ENCODE measurements at regions not wholly inside any gene's neighbourhood (a gene's known extent, or its start where the extent isn't known, plus 50 kb on each side); places are given as distances from the start of the nearest gene placed in this dataset.

DNA sequence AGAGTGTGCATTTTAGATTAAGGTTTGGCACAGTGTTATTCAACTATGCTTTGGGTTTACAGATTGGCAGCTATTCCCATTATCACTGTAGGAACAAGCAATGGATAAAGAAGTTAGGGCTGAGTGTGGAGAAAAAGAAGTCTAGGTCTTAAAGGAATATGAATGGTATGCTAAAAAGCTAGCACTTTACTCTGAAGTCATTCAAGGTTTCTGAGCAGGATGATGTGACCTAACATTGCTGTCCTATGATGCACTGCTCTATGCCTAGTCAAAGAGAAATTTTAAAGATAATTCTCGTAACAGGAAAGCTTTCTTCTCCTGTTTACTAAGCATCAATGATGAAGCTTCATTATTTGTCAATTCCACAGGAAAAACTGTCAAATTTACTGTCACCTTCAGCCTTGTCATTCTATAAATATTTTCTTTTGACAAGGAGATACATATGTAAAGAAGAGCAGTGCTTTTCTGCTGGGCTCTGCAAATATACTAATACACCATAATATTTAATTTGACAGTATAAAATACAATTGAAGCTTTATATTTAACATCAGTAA lies 476.1 kb upstream of the PTPRD start:
- TF ChIP-seq SIN3A (IDR thresholded peaks at IDR 0.05; ENCODE audit: borderline replicate concordance, insufficient read depth, low read length): no peak
- TF ChIP-seq FOXP2 (optimal IDR thresholded peaks at IDR 0.05; ENCODE audit: borderline replicate concordance, extremely low read depth, extremely low read length, insufficient read depth): no peak
- TF ChIP-seq POLR2AphosphoS5 (IDR thresholded peaks at IDR 0.05; ENCODE audit: low read depth, low read length): no peak

- no peak for TF ChIP-seq TAF1 (IDR thresholded peaks at IDR 0.05; ENCODE audit: borderline replicate concordance, insufficient read depth, low read length)
Observed at GRCh38 chr9:11092974-11093373, 480.2 kb upstream of the PTPRD start.

- no peak for TF ChIP-seq SIN3A (IDR thresholded peaks at IDR 0.05; ENCODE audit: borderline replicate concordance, insufficient read depth, low read length)
- no peak for TF ChIP-seq POLR2AphosphoS5 (IDR thresholded peaks at IDR 0.05; ENCODE audit: low read depth, low read length)
- no peak for TF ChIP-seq TAF1 (IDR thresholded peaks at IDR 0.05; ENCODE audit: borderline replicate concordance, insufficient read depth, low read length)
- TF ChIP-seq, protein P1, sequence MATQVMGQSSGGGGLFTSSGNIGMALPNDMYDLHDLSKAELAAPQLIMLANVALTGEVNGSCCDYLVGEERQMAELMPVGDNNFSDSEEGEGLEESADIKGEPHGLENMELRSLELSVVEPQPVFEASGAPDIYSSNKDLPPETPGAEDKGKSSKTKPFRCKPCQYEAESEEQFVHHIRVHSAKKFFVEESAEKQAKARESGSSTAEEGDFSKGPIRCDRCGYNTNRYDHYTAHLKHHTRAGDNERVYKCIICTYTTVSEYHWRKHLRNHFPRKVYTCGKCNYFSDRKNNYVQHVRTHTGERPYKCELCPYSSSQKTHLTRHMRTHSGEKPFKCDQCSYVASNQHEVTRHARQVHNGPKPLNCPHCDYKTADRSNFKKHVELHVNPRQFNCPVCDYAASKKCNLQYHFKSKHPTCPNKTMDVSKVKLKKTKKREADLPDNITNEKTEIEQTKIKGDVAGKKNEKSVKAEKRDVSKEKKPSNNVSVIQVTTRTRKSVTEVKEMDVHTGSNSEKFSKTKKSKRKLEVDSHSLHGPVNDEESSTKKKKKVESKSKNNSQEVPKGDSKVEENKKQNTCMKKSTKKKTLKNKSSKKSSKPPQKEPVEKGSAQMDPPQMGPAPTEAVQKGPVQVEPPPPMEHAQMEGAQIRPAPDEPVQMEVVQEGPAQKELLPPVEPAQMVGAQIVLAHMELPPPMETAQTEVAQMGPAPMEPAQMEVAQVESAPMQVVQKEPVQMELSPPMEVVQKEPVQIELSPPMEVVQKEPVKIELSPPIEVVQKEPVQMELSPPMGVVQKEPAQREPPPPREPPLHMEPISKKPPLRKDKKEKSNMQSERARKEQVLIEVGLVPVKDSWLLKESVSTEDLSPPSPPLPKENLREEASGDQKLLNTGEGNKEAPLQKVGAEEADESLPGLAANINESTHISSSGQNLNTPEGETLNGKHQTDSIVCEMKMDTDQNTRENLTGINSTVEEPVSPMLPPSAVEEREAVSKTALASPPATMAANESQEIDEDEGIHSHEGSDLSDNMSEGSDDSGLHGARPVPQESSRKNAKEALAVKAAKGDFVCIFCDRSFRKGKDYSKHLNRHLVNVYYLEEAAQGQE (IDR thresholded peaks at IDR 0.05; ENCODE audit: insufficient read depth in 1 of 2, low read depth in 2 of 2, low read length in 2 of 2): no peak
- TF ChIP-seq FOXP2 (optimal IDR thresholded peaks at IDR 0.05; ENCODE audit: borderline replicate concordance, extremely low read depth, extremely low read length, insufficient read depth): no peak
Observed at GRCh38 chr9:11097020-11097419, 484.2 kb upstream of the PTPRD start.

DNA sequence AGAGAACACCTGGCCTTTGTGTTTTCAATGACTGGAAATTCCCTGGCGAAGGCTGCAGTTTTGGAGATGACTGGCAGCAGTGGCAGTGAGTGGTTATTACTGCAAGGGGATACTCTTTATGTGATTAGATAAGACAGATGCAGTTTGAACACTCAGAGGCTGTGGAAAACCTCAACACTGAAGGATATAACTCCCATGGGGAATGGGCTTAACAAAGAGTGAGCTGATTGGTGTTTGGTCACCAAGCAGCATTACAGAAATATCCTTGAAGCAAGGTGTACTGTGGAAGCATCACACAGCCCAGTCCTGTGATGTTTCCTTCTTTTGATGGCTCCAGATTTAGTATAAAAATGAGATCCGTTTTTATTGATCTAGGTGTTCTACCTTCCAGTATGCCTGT lies 490.7 kb upstream of the PTPRD start:
- TF ChIP-seq, protein P1 (IDR thresholded peaks at IDR 0.05; ENCODE audit: insufficient read depth in 1 of 2, low read depth in 2 of 2, low read length in 2 of 2): no peak
- TF ChIP-seq POLR2AphosphoS5 (IDR thresholded peaks at IDR 0.05; ENCODE audit: low read depth, low read length) (no peak), SIN3A (IDR thresholded peaks at IDR 0.05; ENCODE audit: borderline replicate concordance, insufficient read depth, low read length) (no peak), FOXP2 (optimal IDR thresholded peaks at IDR 0.05; ENCODE audit: borderline replicate concordance, extremely low read depth, extremely low read length, insufficient read depth) (no peak), TAF1 (IDR thresholded peaks at IDR 0.05; ENCODE audit: borderline replicate concordance, insufficient read depth, low read length) (no peak)

DNA sequence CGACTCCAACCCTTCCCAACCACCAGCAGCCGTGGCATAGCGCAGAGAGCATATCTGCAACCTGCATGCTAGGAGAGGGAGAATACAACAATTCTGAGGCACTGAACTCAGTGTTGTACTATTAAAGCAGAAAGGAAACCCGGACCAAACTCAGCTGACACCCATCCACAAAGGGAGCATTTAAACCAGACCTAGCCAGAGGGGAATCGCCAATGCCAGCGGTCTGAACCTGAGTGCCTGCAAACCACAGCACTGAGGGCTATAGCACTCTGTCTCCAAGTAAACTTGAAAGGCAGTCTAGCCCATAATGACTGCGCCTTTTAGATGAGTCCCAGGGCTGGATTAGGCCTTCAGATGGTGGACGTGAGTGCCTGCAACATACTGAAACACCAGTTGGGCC lies 494.4 kb upstream of the PTPRD start:
- TF ChIP-seq TAF1 (IDR thresholded peaks at IDR 0.05; ENCODE audit: borderline replicate concordance, insufficient read depth, low read length) (no peak), POLR2AphosphoS5 (IDR thresholded peaks at IDR 0.05; ENCODE audit: low read depth, low read length) (no peak), FOXP2 (optimal IDR thresholded peaks at IDR 0.05; ENCODE audit: borderline replicate concordance, extremely low read depth, extremely low read length, insufficient read depth) (no peak), SIN3A (IDR thresholded peaks at IDR 0.05; ENCODE audit: borderline replicate concordance, insufficient read depth, low read length) (no peak)
- TF ChIP-seq, protein P1 (IDR thresholded peaks at IDR 0.05; ENCODE audit: insufficient read depth in 1 of 2, low read depth in 2 of 2, low read length in 2 of 2): no peak

- TF ChIP-seq FOXP2 (optimal IDR thresholded peaks at IDR 0.05; ENCODE audit: borderline replicate concordance, extremely low read depth, extremely low read length, insufficient read depth) (no peak), POLR2AphosphoS5 (IDR thresholded peaks at IDR 0.05; ENCODE audit: low read depth, low read length) (no peak), TAF1 (IDR thresholded peaks at IDR 0.05; ENCODE audit: borderline replicate concordance, insufficient read depth, low read length) (no peak)
- TF ChIP-seq, protein P1 (IDR thresholded peaks at IDR 0.05; ENCODE audit: insufficient read depth in 1 of 2, low read depth in 2 of 2, low read length in 2 of 2): no peak
Observed at GRCh38 chr9:11128156-11128555, 515.4 kb upstream of the PTPRD start.

Data from PFSK-1 (cell line).